H1 (cell line): ENCODE measurements at regions not wholly inside any gene's neighbourhood (a gene's known extent, or its start where the extent isn't known, plus 50 kb on each side); places are given as distances from the start of the nearest gene placed in this dataset.

Experiments
- CTCF ChIA-PET: fragments of 300-600 bp; sonication (Branson Sonifier 250); formaldehyde crosslinking; loops from one replicate; lab custom pipeline; 2021; ENCODE audit not compliant: partially characterized antibody; lab: Charles Lee
- POLR2A ChIA-PET: fragments of 300-600 bp; sonication (Branson Sonifier 250); formaldehyde crosslinking; loops from one replicate; lab custom pipeline; 2021; ENCODE audit warnings: inconsistent platforms; ENCODE audit not compliant: partially characterized antibody; lab: Charles Lee
- DNase-seq, 2 experiments: peaks; one replicate each; pipeline versions ENCODE4 v3.0.0 to v3.0.0-alpha.2; 2010 to 2022; ENCODE audit warnings: low spot score in 2 of 2, low read depth in 1 of 2, mixed read lengths in 1 of 2
- FAIRE-seq: peaks from 2 replicates; lab custom pipeline; 2011; peaks lifted over from hg19 to GRCh38; lab: Jason Lieb, UNC
- H2AFZ ChIP-seq: 2 replicates; pipeline ENCODE4 v1.8.1; 2012; ENCODE audit warnings: low read length, inconsistent platforms
- H2AK5ac ChIP-seq: 2 replicates; pipeline ENCODE4 v1.6.1; 2013; ENCODE audit warnings: low read depth, low read length
- H2BK120ac ChIP-seq: replicated peaks from 2 replicates; pipeline ENCODE3; 2013; ENCODE audit warnings: low read depth, low read length, inconsistent platforms
- H2BK12ac ChIP-seq: 2 replicates; pipeline ENCODE4 v1.6.1; 2013; ENCODE audit warnings: low read depth, low read length
- H2BK15ac ChIP-seq: 2 replicates; pipeline ENCODE4 v1.6.1; 2013; ENCODE audit warnings: low read length
- H2BK20ac ChIP-seq: 2 replicates; pipeline ENCODE4 v1.6.1; 2013; ENCODE audit warnings: low read length
- H2BK5ac ChIP-seq: 2 replicates; pipeline ENCODE4 v1.6.1; 2013; ENCODE audit warnings: low read depth, low read length
- H3K14ac ChIP-seq: 2 replicates; pipeline ENCODE4 v1.6.1; 2013; ENCODE audit warnings: inconsistent platforms; ENCODE audit not compliant: insufficient read length
- H3K18ac ChIP-seq: 2 replicates; pipeline ENCODE4 v1.6.1; 2013; ENCODE audit warnings: low read length; ENCODE audit errors: extremely low read depth
- H3K23ac ChIP-seq: 2 replicates; pipeline ENCODE4 v1.6.1; 2013; ENCODE audit warnings: inconsistent platforms; ENCODE audit not compliant: insufficient read length
- H3K23me2 ChIP-seq: 2 replicates; pipeline ENCODE4 v1.6.1; 2013; ENCODE audit warnings: low read depth, low read length
- H3K27ac ChIP-seq: 2 replicates; pipeline ENCODE4 v1.6.1; 2011; ENCODE audit warnings: low read depth, low read length, inconsistent platforms
- H3K27me3 ChIP-seq, 4 experiments: replicated peaks in 1 of 4; 1 replicate in 1 of 4; 2 replicates in 3 of 4; pipeline versions ENCODE4 v1.6.1 to v1.8.1; 2011 to 2013; ENCODE audit warnings: low read length in 3 of 4, mild to moderate bottlenecking in 3 of 4, inconsistent platforms in 2 of 4, mixed read lengths in 2 of 4, moderate library complexity in 1 of 4; ENCODE audit not compliant: control insufficient read depth in 3 of 4, insufficient read depth in 3 of 4; ENCODE audit errors: extremely low read depth in 1 of 4
- H3K36me3 ChIP-seq, 4 experiments: 2 replicates each; pipeline versions ENCODE4 v1.6.1 to v1.8.1; 2011 to 2013; ENCODE audit warnings: mild to moderate bottlenecking in 4 of 4, low read length in 3 of 4, moderate library complexity in 2 of 4, control low read depth in 1 of 4, inconsistent platforms in 1 of 4; ENCODE audit not compliant: insufficient read depth in 4 of 4, control insufficient read depth in 2 of 4
- H3K4ac ChIP-seq: replicated peaks from 2 replicates; pipeline ENCODE3; 2013; ENCODE audit warnings: low read length, low read depth, mixed read lengths, inconsistent platforms; ENCODE audit not compliant: insufficient read length
- H3K4me1 ChIP-seq, 4 experiments: replicated peaks in 1 of 4; 1 replicate in 1 of 4; 2 replicates in 3 of 4; pipeline versions ENCODE4 v1.6.1 to v1.8.1; 2011 to 2013; ENCODE audit warnings: low read length in 3 of 4, inconsistent platforms in 2 of 4, mixed read lengths in 1 of 4; ENCODE audit not compliant: insufficient read depth in 4 of 4, control insufficient read depth in 3 of 4
- H3K4me2 ChIP-seq, 2 experiments: 2 replicates each; pipeline versions ENCODE4 v1.6.1 to v1.8.1; 2011 to 2013; ENCODE audit warnings: low read depth in 2 of 2, low read length in 2 of 2, control low read depth in 1 of 2, inconsistent platforms in 1 of 2, mild to moderate bottlenecking in 1 of 2; ENCODE audit not compliant: insufficient read depth in 1 of 2
- H3K4me3 ChIP-seq, 4 experiments: fragments of 200-600, 300-600 bp in 1 of 4; sonication (generic), shearing (Covaris generic), sonication (Bioruptor Twin) in 1 of 4; 2 replicates each; pipeline versions ENCODE4 v1.5.1 to v1.8.1; 2011 to 2016; ENCODE audit warnings: low read length in 4 of 4, low read depth in 3 of 4, control low read depth in 2 of 4, inconsistent platforms in 2 of 4, mild to moderate bottlenecking in 2 of 4, mixed read lengths in 1 of 4, moderate library complexity in 1 of 4; ENCODE audit not compliant: insufficient read depth in 2 of 4; ENCODE audit errors: extremely low read depth in 1 of 4
- H3K56ac ChIP-seq: replicated peaks from 2 replicates; pipeline ENCODE3; 2013; ENCODE audit warnings: low read depth, mild to moderate bottlenecking, mixed read lengths, low read length, inconsistent platforms; ENCODE audit not compliant: insufficient read length
- H3K79me1 ChIP-seq: 2 replicates; pipeline ENCODE4 v1.6.1; 2013; ENCODE audit warnings: low read depth, low read length, control low read depth
- H3K79me2 ChIP-seq, 2 experiments: 2 replicates each; pipeline versions ENCODE4 v1.6.1 to v1.8.1; 2012 to 2013; ENCODE audit warnings: low read length in 2 of 2, mild to moderate bottlenecking in 2 of 2, inconsistent platforms in 1 of 2; ENCODE audit not compliant: insufficient read depth in 2 of 2, control insufficient read depth in 1 of 2
- H3K9ac ChIP-seq, 4 experiments: replicated peaks in 1 of 4; 1 replicate in 1 of 4; 2 replicates in 3 of 4; pipeline versions ENCODE4 v1.6.1 to v1.8.1; 2011 to 2013; ENCODE audit warnings: low read depth in 3 of 4, low read length in 3 of 4, control low read depth in 2 of 4, mild to moderate bottlenecking in 2 of 4, moderate library complexity in 2 of 4, inconsistent platforms in 1 of 4; ENCODE audit errors: extremely low read depth in 1 of 4
- H3K9me3 ChIP-seq, 2 experiments: 2 replicates each; pipeline versions ENCODE4 v1.6.1 to v1.8.1; 2012 to 2013; ENCODE audit warnings: mild to moderate bottlenecking in 2 of 2, moderate library complexity in 2 of 2, control low read depth in 1 of 2, inconsistent platforms in 1 of 2, low read depth in 1 of 2, low read length in 1 of 2, mixed read lengths in 1 of 2; ENCODE audit not compliant: insufficient read depth in 2 of 2
- H4K20me1 ChIP-seq, 2 experiments: replicated peaks in 1 of 2; 2 replicates each; pipeline versions ENCODE3 to v1.8.1; 2011 to 2013; ENCODE audit warnings: inconsistent platforms in 2 of 2, low read length in 2 of 2, mild to moderate bottlenecking in 1 of 2; ENCODE audit not compliant: insufficient read depth in 2 of 2, control insufficient read depth in 1 of 2
- H4K5ac ChIP-seq: 2 replicates; pipeline ENCODE4 v1.6.1; 2013; ENCODE audit warnings: low read length, low read depth, mixed read lengths, inconsistent platforms; ENCODE audit not compliant: insufficient read length
- H4K8ac ChIP-seq: 2 replicates; pipeline ENCODE4 v1.8.0; 2013; ENCODE audit warnings: mild to moderate bottlenecking, moderate library complexity, low read length, inconsistent platforms; ENCODE audit not compliant: insufficient read depth; ENCODE audit errors: extremely low read depth
- H4K91ac ChIP-seq: replicated peaks from 2 replicates; pipeline ENCODE3; 2013; ENCODE audit warnings: low read length, mixed read lengths, inconsistent platforms; ENCODE audit not compliant: insufficient read length
- CBX8 ChIP-seq: fragments of 300-800, 300-1000 bp; sonication (generic); IDR thresholded peaks from 2 replicates; pipeline ENCODE4 v1.7.1; 2016; ENCODE audit warnings: low read depth, low read length, borderline replicate concordance
- MAFK ChIP-seq: IDR thresholded peaks from 2 replicates; pipeline ENCODE4 v1.6.1; 2012; ENCODE audit warnings: low read depth, mild to moderate bottlenecking, improper control_type of control experiment, low read length
- NANOG ChIP-seq: IDR thresholded peaks from 2 replicates; pipeline ENCODE4 v1.6.1; 2011; ENCODE audit warnings: low read length, low read depth, mild to moderate bottlenecking, inconsistent platforms; ENCODE audit not compliant: insufficient read depth, poor library complexity, severe bottlenecking
- RNF2 ChIP-seq: fragments of 200-900, 300-1000 bp; sonication (generic); IDR thresholded peaks from 2 replicates; pipeline ENCODE4 v1.7.1; 2016; ENCODE audit warnings: borderline replicate concordance, low read depth, mild to moderate bottlenecking, antibody characterized with exemption, low read length; ENCODE audit not compliant: poor library complexity, severe bottlenecking; ENCODE audit errors: missing control alignments
- TBP ChIP-seq: IDR thresholded peaks from 2 replicates; pipeline ENCODE4 v1.6.1; 2011; ENCODE audit warnings: low read depth, low read length, improper control_type of control experiment
- USF2 ChIP-seq: IDR thresholded peaks from 2 replicates; pipeline ENCODE4 v1.6.1; 2011; ENCODE audit warnings: low read length, improper control_type of control experiment

GRCh38 chr1:209072481-209072880 lies 511.0 kb upstream of the CAMK1G start:
- Histone ChIP-seq H2BK120ac (no peak overlapping the region), H3K4me2 (no peak overlapping the region), H3K56ac (no peak overlapping the region), H3K79me1 (no peaks in the 10 kb centered on the region), H3K4me1 (no peaks in the 10 kb centered on the region), H3K27me3 (no peaks in the 10 kb centered on the region), H3K36me3 (no peaks in the 10 kb centered on the region), H3K27ac (no peak overlapping the region), H2BK15ac (no peak overlapping the region), H3K4me3 (no peak overlapping the region), H3K14ac (no peak overlapping the region), H3K23ac (no peak overlapping the region), H2BK12ac (no peak overlapping the region), H3K23me2 (no peaks in the 10 kb centered on the region), H3K9ac (no peak overlapping the region), H3K79me2 (no peaks in the 10 kb centered on the region), H2BK5ac (no peak overlapping the region), H3K18ac (no peak overlapping the region), H2AK5ac (no peak overlapping the region), H2BK20ac (no peak overlapping the region), H4K20me1 (no peaks in the 10 kb centered on the region), H4K91ac (no peak overlapping the region), H2AFZ (no peak overlapping the region), H4K8ac (0 out of 2 replicates have a peak overlapping the region, but pooled peaks have one; percentile 18), H3K9me3 (no peaks in the 10 kb centered on the region), H3K4ac (no peak overlapping the region), H4K5ac (no peak overlapping the region)
- no peak for FAIRE-seq
- no peak for DNase-seq
- ChIA-PET POLR2A (no interaction called here), CTCF (interaction anchor here (0.6 to 0.9 kb wide), 3 partner anchors 88 to 134 kb away, joined by 3 read pairs; no protein-coding TSS in a partner anchor)
- no peak for TF ChIP-seq USF2
- TF ChIP-seq CBX8 = no peak
- TF ChIP-seq RNF2 = no peak
- TF ChIP-seq TBP = no peak
- TF ChIP-seq NANOG = no peak
- no peak for TF ChIP-seq MAFK
